Limb (tissue), 2 donors: ENCODE measurements at regions not wholly inside any gene's neighbourhood (a gene's known extent, or its start where the extent isn't known, plus 50 kb on each side); places are given as distances from the start of the nearest gene placed in this dataset.
"Not testable (repeated sequence)": the region's sequence is repeated elsewhere in the genome, so short reads cannot be mapped to it uniquely, and the experiment has no call there.

Source experiments
- DNase-seq, 2 donors: peaks; one replicate each; pipeline ENCODE4 v3.0.0-alpha.2; 2016; ENCODE audit errors: extremely low spot score in 2 of 2

DNA sequence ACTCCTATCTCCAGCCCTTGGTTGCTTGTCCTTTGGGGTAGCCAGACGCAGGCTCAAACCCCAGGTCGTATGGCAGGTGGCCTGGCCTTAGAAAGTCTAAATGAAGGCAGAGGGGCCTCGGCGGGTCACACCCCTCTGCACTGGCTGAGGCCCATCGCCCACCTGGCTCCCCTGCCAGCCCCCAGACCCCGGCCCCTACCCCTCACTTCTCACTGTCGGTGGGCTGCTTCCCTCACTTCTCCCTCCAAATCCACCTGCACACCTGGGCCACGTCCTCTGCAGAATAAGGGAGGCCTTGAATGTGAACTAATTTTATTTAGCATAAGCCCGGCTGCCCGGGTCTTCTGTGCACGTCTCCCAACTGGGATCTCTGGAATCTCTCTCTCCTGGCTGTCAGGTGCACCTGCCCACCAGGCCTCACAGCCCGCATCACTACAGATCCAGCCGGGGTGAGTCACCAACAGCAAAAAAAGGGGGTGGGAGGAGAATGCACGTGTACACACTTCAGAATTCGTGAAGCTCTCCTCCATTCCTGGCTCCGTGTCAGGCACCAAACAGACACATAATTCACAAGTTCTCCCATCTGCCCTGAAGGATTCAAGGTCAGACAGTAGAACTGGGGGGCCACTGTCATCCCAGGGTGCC lies 107.5 kb upstream of the SIM2 start:
- DNase-seq, result no peak

DNA sequence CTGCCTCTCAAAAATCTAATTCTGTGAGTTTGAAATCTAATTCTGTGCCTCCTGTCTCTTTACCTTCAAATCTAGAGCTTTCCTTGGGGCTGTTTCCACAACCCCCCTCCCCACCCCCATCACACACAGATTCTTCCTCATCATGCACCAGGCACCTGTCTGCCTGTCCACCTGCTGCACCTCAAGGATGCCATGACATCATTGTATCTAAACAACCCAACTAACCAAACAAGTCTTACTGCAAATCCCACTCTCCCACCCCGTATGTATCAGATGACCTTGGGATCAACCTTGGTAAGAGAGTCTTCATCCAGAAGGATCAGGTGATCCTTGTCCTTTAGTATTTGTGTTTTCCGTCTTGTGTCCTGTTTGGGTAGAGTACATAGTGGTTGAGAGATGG lies 102.7 kb upstream of the SIM2 start:
- DNase-seq, result no peak

DNA sequence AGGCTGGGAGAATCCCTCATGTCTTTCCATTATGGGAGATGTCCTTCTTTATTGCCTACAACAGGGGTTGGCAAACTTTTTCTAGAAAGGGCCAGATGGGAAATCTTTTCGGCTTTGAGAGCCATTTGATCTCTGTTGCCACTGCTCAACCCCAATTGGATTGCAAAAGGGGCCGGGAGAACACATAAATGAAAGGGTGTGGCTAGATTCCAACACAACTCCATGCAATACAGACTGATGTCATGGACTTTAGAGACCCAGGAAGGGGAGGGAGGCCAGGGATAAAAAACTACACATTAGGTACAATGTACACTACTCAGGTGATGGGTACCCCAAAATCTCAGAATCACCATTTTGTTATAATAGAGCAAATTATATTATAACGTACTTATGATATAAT lies 97.6 kb upstream of the SIM2 start:
- no peak for DNase-seq

DNA sequence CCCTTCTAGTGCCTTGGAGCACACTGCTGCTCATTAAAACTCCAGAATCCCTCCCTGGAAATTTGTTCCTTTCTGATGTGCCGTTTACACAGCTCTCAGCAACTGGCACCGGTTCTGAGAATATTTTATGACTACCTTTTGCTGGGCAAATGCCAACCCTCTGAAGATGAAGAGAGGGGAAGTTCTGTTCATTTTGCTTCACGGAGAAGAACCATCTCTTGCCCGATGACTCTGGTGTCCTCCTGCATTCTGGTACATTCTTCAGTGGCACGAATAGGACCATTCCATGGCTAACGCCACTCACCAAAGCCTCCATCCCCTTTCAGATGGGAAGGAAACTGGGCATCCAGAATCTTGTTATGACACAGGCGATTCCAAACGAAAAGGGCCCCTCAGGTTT lies 96.2 kb upstream of the SIM2 start:
- DNase-seq, result no peak

DNA sequence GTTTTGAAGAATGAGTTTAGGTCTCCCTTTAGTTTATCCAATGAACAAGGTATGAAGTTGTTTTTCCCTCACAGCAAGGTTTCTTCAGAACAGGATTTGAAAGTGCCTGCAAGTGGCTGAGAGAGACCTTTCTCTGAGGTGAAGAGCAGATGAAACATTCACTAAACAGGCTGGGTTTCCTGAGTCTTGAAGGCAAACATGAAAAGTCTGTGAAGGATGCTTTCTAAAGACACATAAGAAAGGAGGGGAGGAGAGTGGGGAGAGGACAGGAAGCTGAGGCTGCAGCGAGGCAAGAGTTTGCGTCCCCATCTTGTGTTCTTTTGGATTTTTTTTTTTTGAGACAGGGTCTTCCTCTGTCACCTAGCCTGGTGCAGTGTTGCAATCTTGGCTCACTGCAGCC lies 95.7 kb upstream of the SIM2 start:
- DNase-seq, result no peak

DNA sequence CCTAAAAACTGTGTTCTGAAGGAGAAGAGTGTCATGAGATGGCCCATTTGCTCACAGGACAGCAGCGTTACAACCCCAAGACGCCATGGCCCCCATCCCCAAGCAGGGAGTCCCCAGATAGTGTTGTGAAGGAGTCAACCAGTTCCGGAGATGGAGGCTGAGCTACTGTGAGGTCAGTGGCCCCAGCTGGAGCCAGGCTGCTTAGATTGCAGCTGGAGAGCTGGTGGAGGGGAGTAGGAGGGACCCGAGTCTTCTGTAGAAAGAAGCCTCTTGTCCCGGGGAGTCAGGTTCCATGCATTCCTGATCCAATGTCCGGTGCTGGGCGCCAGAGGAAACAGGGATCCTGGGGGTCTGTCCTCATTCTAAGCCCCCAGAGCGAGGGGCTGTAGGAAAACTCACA lies 93.5 kb upstream of the SIM2 start:
- no peak for DNase-seq

DNA sequence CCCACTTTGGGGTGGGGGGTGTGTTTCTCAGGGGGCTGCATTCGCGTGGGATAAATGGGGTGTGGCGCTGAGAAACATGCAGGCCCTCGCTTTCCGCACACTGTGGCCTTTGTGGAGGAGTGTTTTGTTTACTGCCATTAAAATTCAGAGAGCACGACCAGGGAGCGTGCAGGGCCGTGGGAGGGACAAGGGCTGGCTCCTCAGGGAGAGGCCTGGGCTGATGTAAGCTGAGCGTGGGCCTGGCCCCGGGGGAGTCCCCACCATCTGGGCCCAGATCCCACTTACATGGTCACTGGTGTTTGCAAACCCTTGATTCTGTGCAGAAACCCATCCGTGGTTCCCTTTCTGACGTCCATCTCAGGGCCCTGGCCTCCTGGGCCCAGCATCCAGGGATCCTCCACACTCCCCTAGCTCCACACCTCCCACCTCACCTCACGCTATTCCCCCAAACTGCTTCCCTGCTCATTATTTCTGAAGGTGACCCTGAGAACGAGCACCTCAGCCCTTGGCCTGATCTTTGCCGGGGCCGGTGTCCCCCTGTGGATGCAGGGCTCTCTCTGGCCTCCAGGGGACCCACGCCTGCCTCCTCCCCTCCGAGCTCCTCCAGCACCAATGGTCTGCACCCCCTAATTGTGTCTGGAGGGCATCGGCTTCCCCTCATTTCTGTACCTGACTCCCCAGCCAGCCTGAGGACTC lies 92.5 kb upstream of the SIM2 start:
- no peak for DNase-seq

DNA sequence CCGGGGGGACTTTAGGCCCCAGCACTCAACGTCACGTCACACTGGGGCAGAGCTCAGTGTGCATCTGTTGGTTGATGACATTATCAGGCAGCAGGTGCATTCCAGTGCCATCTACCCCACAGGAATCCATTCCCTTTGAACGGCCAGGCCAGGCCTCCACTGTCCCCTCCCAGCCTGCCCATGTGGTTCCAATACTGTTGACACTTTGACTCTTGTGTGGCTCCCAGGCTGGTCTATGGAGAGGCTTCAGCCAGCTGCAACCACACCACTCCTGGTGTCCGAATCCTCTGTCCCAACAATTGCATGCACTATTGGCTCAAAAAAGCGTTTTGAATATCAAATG lies 92.0 kb upstream of the SIM2 start:
- DNase-seq, result no peak

DNA sequence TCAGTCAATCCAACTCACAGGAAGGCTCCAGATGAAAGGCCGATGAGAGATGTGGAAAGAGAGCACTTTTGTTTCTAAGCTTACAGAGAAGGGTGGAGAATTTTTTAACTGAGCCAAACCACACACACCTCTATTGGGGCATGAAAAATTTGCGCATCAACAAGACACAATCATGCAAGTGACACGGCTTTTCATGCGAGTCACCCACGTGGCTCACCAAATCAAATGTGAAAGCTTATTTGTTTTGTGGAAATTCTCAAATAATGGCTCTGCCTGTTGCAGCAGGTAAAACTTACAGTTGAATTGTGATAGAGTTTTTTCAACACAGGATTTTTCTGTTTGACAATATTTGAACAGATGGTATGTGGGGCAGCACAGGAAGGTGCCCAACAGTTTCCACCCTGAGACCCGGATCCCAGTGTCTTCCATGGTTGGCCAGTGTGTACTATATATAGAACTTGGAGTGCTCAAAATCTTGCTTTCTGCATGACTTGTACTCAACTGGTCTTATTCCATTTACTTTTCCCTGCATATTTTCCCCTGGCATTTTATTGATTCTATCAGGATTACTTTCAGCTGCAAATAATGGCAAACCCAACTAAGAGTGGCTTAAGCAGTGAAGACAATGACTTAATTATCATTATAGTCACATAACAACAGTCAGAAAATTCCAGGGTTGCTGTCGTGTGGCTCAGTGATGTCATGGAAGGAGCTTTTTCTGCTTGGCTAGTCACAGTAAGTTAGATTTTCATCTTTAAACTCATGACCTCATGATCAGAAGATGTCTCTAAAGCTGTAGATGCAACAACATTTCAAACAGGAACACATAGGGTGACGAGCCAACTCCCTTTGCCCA lies 90.6 kb upstream of the SIM2 start:
- no peak for DNase-seq

DNA sequence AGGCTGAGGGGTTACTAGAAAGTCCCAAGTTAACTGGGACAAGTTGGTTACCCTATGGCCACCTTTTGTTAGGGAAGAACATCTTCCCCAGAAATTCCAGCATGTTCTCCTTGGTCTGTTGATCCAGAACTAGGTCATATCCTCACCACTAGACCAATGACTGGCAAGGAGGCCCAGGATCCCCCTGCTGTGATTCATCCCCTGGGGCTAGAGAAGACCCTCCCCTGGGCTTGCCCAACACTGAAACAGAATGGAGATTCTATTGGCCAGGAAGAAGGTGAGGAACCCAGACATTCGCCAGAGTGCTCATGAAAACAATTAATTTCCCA lies 90.1 kb upstream of the SIM2 start:
- DNase-seq, result no peak

DNA sequence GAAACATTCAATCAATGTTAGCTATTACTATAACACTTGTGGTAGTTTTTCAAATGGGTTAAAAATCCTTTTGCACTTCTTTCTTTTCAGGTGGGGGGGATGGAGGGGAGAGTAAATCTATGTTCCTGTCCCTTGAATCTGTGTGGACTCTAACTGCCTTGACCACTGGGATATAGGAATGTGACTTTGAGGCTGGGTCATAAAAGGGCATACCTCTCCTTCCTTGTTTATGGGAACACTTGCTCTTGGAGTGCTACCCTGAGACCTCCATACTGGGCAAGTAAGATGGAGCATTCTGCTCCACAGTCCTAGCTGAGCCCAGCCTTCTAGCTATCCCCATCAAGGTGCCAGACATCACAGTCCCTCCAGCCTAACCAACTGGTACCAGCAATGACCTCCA lies 89.3 kb upstream of the SIM2 start:
- DNase-seq, result no peak

DNA sequence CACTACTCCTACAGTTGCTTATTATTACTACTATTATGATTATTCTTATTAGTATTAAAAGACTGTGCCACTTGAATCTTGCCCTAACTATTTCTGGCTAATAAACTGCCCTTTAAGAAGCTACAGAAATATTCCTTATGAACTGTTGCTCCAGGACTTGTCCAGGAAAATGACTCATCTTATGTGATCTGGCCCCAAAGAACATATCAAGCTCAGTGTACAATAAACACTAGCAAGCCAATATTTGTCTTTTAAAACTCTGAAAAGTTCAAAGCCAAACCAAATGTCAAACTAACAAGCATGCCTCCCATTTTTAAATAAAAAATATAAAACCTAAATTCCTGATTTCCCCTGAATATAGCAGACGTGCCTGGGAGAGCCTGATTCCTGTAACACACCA lies 88.7 kb upstream of the SIM2 start:
- no peak for DNase-seq

DNA sequence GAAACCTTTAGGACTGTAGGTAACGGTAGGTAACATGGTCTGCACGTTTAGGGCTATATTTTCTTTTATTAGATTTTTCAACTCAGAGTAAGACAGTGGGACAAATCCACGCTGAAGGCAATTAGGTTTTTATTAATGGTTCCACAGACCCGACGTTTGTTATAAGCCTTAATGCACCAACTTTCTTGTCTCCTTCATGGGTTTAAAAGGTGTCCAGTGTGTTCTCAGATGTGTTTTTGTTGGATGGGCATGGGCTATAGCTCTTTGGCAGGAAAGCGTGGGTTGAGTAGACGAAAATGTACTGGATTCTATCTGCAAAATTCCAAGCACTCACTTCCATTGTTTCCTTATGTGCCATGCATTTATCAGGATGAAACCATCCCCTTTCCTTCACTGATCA lies 88.0 kb upstream of the SIM2 start:
- DNase-seq, result no peak

DNA sequence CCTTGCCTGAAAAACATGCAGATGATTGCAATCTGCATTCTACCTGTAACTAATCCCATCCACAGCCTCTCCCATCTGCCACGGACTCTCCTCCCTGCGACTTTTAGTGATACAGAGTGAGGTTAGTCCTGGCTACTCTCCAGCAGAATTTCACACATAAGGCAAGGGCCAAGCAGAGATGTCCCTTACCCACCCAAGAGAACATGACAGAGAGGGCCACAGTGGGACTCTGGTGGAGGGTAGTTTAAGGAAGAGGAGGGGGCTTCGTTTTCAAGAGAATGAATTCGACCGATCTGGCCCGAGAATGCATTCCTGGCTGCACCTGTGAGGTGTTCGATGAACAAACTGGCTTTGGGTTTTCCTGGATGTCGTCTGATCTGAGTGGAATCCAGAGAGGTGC lies 87.5 kb upstream of the SIM2 start:
- DNase-seq, result no peak

DNA sequence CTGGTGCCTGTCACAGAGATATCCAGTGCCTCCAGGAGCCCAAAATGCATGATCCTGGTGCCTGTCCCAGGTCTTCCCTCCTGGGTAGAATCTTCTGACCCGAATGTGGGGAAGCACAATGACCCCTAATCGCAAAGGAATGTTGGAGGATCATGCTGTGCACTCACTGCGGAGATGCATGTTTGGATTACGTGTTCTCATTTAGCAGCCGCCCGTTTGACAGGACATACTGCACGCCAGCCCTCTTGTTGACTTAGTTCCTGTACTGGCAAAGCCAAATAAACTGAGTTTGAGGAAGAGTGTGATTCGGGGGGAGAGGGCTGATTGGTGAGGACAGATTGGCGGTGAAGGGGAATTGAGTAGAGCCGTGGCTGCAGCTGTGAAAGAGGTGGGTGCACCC lies 85.9 kb upstream of the SIM2 start:
- DNase-seq, result no peak

DNA sequence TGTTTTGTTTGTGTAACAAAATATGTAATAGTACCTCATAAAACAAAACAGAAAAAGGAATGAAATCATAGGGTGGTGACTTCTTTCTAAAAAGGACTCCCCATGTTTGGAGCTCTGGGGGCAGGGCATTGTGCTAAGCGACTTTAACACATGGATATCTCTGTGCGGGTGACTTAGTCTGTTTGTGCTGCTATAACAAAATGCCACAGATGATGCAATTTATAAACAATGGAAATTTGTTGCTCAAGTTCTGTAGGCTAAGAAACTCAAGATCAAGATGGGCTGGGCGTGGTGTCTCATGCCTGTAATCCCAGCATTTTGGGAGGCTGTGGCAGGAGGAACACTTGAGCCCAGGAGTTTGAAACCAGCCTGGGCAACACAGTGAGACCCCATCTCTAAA lies 85.4 kb upstream of the SIM2 start:
- no peak for DNase-seq

DNA sequence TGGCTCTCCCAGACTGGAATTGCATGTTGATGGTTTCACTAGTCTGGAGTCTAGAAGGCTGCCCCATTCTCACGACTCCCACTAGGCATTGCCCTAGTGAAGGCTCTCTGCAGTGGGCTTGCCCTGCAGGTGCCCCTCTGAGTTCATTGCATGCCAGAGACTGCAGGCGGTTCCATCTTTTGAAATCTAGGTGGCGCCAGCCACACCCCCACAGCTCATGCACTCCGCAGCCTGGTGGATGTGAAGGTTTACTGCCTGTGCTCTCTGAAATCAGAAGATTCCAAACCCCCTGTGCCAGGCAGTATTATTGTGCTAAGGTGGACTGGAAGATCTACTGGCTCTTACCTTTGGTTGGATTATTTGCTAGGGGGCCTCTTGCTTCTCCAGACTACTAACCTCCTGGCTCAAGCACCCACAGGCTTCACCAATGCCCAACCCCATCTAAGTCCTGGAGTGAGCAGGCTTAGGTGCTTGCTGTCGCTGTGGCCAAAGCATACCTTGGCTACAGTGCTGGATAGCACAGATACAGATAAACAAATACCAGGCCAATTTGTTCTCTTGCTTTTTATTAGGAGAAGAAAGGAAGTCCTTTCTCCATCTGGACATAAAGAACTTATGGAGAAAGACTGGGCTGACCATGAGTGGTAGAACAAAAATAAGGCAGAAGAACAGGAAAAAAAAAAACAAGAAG lies 83.5 kb upstream of the SIM2 start:
- DNase-seq, result no peak

DNA sequence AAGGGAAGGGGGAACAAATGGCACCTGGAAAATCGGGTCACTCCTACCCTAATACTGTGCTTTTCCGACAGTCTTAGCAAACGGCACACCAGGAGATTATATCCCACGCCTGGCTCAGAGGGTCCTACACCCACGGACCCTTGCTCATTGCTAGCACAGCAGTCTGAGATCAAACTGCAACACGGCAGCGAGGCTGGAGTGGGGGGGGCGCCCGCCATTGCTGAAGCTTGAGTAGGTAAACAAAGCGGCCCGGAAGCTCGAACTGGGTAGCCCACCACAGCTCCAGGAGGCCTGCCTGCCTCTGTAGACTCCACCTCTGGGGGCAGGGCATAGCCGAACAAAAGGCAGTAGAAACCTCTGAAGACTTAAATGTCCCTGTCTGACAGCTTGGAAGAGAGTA lies 82.1 kb upstream of the SIM2 start:
- DNase-seq, result not testable (repeated sequence)

DNA sequence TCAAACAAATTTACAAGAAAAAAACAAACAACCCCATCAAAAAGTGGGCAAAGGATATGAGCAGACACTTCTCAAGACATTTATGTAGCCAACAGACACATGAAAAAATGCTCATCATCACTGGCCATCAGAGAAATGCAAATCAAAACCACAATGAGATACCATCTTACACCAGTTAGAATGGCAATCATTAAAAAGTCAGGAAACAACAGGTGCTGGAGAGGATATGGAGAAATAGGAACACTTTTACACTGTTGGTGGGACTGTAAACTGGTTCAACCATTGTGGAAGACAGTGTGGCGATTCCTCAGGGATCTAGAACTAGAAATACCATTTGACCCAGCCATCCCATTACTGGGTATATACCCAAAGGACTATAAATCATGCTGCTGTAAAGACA lies 77.1 kb upstream of the SIM2 start:
- DNase-seq, result not testable (repeated sequence)

DNA sequence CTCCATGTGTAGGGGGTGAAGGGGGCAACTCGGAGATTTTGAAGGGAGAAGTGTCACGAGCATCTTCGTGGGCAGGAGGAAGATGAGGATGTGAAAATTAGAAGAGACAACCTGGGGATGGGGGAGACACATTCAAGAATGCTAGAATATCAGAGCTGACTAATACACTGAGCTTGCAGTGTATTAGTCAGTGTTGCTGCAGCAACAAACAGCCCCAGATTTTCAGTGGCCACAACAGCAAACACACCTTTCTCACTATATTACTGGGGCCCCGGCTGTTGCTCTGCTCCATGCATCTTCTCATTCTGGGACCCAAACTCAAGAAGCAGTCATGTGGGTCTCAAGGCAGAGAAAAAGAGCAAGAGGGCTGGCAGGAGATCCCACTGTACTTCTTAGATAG lies 74.8 kb upstream of the SIM2 start:
- DNase-seq, result no peak

DNA sequence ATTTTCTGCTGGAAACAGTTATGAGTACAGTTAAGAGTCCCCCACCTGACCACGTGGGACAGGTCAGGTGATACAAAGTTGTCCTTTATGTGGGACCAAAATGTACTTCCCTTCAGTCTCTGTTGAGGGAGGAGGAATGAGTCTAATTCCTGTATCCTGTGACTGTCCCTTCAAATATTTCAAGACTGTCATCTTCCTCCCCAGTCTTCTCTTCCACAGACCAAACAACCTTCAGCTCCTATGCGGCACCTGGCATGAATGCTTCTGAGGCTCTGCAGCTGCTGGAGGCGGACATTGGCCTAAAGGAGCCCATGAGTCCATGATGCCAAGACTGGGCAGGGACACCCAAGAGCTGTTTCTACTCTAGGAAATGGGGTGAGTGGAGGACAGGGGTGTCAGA lies 72.1 kb upstream of the SIM2 start:
- DNase-seq, result no peak

DNA sequence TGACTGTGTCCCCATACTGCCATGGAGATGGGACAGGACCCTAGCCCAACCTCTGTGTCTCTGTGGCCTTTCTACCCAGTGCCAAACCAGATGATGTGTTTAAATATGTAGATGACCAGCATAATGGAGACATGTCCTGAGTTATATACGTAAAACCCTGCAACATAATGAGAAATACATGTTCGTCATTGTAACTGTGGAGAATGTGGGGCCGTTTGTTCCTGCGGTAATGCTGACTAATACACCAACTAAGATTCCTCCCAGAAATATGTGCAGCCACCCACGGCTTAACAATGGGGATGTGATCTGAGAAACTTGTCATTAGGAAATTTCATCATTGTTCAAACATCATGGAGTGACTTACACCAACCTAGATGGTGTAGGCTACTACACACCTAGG lies 71.7 kb upstream of the SIM2 start:
- no peak for DNase-seq
